SK-N-SH treated with all-trans-retinoic acid at 6 μM for 48 hours (cell line): ENCODE measurements at regions not wholly inside any gene's neighbourhood (a gene's known extent, or its start where the extent isn't known, plus 50 kb on each side); places are given as distances from the start of the nearest gene placed in this dataset.

Source experiments
- ESRRG ChIP-seq: fragments of 250-450 bp; sonication (Bioruptor Pico); IDR thresholded peaks from 2 replicates; pipeline ENCODE4 v1.6.1; 2021; ENCODE audit warnings: mild to moderate bottlenecking
- PPARA ChIP-seq: fragments of 250-450 bp; sonication (Bioruptor Pico); IDR thresholded peaks from 2 replicates; pipeline ENCODE4 v1.5.0; 2020; ENCODE audit warnings: mild to moderate bottlenecking, borderline replicate concordance
- TF ChIP-seq, protein P1 (sequence below): fragments of 250-450 bp; sonication (Bioruptor Pico); IDR thresholded peaks from 2 replicates; pipeline ENCODE4 v1.5.1; 2020; ENCODE audit warnings: low read depth, mild to moderate bottlenecking, moderate library complexity
- TF ChIP-seq, protein P2 (sequence below): fragments of 250-450 bp; sonication (Bioruptor Pico); IDR thresholded peaks from 2 replicates; pipeline ENCODE4 v1.8.0; 2020; ENCODE audit warnings: mild to moderate bottlenecking, moderate library complexity, borderline replicate concordance

DNA sequence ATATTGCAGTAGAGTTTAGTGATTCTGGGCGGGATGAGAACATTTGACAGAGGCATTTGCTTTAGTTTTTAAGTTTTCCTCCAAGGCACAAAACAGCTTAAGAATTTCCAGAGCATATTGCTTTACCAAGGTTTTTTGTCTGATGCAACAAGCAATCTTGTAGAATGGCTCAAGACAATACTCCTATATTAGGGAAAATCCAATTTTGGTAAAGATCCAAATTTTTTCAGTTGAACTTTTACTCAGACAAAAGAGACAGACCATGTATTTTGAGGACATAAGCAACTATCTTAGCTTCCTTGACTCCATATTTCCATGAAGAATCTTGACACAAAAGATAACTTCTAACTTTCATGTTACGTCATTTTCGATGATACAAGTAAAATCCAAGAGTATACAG lies 92.3 kb upstream of the NANOS1 start:
- TF ChIP-seq, protein P1, sequence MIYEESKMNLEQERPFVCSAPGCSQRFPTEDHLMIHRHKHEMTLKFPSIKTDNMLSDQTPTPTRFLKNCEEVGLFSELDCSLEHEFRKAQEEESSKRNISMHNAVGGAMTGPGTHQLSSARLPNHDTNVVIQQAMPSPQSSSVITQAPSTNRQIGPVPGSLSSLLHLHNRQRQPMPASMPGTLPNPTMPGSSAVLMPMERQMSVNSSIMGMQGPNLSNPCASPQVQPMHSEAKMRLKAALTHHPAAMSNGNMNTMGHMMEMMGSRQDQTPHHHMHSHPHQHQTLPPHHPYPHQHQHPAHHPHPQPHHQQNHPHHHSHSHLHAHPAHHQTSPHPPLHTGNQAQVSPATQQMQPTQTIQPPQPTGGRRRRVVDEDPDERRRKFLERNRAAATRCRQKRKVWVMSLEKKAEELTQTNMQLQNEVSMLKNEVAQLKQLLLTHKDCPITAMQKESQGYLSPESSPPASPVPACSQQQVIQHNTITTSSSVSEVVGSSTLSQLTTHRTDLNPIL (CRISPR knock-in tag), result no peak
- no peak for TF ChIP-seq ESRRG (CRISPR knock-in tag)
- TF ChIP-seq, protein P2, sequence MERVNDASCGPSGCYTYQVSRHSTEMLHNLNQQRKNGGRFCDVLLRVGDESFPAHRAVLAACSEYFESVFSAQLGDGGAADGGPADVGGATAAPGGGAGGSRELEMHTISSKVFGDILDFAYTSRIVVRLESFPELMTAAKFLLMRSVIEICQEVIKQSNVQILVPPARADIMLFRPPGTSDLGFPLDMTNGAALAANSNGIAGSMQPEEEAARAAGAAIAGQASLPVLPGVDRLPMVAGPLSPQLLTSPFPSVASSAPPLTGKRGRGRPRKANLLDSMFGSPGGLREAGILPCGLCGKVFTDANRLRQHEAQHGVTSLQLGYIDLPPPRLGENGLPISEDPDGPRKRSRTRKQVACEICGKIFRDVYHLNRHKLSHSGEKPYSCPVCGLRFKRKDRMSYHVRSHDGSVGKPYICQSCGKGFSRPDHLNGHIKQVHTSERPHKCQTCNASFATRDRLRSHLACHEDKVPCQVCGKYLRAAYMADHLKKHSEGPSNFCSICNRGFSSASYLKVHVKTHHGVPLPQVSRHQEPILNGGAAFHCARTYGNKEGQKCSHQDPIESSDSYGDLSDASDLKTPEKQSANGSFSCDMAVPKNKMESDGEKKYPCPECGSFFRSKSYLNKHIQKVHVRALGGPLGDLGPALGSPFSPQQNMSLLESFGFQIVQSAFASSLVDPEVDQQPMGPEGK, result no peak
- no peak for TF ChIP-seq PPARA
